AG04450 (cell line): ENCODE measurements at regions not wholly inside any gene's neighbourhood (a gene's known extent, or its start where the extent isn't known, plus 50 kb on each side); places are given as distances from the start of the nearest gene placed in this dataset.

Source experiments
- CTCF ChIA-PET: fragments of 300-600, 350-600 bp; formaldehyde crosslinking; extraction: SDS; loops from one replicate; lab custom pipeline; 2022; ENCODE audit warnings: antibody characterized with exemption, inconsistent platforms; lab: Charles Lee
- POLR2A ChIA-PET: fragments of 350-600 bp; formaldehyde crosslinking; extraction: SDS; loops from one replicate; lab custom pipeline; 2021; ENCODE audit warnings: antibody characterized with exemption, inconsistent platforms; lab: Yijun Ruan, JAX
- DNase-seq: peaks from one replicate; pipeline ENCODE4 v3.0.0-alpha.2; 2011; ENCODE audit warnings: low read depth, low spot score
- H3K27ac ChIP-seq: one replicate; pipeline ENCODE4 v1.5.1; 2012; ENCODE audit warnings: low read depth, low read length, control low read depth
- H3K27me3 ChIP-seq: one replicate; pipeline ENCODE4 v1.6.0; 2012; ENCODE audit warnings: low read length; ENCODE audit not compliant: control insufficient read depth, insufficient read depth
- H3K4me3 ChIP-seq: 2 replicates; pipeline ENCODE4 v1.5.1; 2011; ENCODE audit warnings: mild to moderate bottlenecking, low read depth, low read length, control low read depth
- H3K9me3 ChIP-seq: 2 replicates; pipeline ENCODE4 v1.5.1; 2012; ENCODE audit warnings: low read length; ENCODE audit not compliant: control insufficient read depth, insufficient read depth
- TF ChIP-seq, protein P1 (sequence below): IDR thresholded peaks from 2 replicates; pipeline ENCODE4 v1.5.1; 2011; ENCODE audit warnings: low read depth, low read length, control low read depth, inconsistent platforms

DNA sequence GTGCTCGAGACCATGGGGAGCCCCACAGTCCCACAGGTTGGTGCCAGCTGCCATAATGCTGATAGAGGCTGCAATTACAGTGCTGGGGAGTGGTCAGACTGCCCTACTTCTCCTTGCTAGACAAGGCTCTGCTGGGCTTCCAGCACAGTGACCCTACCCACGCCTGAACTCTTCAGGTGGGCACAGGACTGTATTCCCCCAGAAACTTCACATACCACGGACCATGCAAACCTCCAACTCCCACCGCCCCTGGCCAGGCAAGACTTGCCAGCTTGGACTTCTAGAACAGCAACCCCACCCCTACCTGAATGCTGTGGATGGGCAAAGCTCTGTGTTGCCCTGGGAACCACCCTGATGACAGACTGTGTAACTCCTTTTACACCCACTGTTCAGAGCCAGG, 885.3 kb downstream of the SI start:
- Histone ChIP-seq H3K27me3 (no peaks in the 10 kb centered on the region), H3K9me3 (peaks cover 10% of the 10 kb centered on the region; the same call in 1 of the 2 replicates), H3K4me3 (no peak overlapping the region), H3K27ac (no peak overlapping the region)
- TF ChIP-seq, protein P1, sequence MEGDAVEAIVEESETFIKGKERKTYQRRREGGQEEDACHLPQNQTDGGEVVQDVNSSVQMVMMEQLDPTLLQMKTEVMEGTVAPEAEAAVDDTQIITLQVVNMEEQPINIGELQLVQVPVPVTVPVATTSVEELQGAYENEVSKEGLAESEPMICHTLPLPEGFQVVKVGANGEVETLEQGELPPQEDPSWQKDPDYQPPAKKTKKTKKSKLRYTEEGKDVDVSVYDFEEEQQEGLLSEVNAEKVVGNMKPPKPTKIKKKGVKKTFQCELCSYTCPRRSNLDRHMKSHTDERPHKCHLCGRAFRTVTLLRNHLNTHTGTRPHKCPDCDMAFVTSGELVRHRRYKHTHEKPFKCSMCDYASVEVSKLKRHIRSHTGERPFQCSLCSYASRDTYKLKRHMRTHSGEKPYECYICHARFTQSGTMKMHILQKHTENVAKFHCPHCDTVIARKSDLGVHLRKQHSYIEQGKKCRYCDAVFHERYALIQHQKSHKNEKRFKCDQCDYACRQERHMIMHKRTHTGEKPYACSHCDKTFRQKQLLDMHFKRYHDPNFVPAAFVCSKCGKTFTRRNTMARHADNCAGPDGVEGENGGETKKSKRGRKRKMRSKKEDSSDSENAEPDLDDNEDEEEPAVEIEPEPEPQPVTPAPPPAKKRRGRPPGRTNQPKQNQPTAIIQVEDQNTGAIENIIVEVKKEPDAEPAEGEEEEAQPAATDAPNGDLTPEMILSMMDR: no peak
- CTCF ChIA-PET: no interaction called here
- DNase-seq: no peak
- POLR2A ChIA-PET: no interaction called here

DNA sequence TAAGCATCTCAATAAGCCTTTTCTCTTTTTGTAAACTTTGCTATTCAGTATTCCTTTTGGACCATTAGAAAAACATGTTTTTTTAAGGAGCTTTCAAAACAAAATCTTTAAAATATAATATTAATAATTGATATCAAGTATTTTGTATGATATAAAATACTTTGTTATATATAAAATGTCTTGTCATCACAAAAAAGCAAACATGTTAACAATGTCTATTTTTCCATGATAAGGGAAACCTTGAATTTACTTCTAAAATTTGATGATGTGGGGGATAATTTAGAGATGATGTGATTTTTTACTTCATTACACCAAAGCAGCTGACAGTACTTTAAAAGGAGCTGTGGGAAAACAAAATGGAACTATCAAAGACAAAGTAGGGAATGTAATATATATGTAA, 887.7 kb downstream of the SI start:
- Histone ChIP-seq H3K27me3 (no peaks in the 10 kb centered on the region), H3K9me3 (peaks cover 10% of the 10 kb centered on the region; the same call in 1 of the 2 replicates), H3K27ac (no peak overlapping the region), H3K4me3 (no peak overlapping the region)
- TF ChIP-seq, protein P1: no peak
- CTCF ChIA-PET: no interaction called here
- no peak for DNase-seq
- POLR2A ChIA-PET: no interaction called here

DNA sequence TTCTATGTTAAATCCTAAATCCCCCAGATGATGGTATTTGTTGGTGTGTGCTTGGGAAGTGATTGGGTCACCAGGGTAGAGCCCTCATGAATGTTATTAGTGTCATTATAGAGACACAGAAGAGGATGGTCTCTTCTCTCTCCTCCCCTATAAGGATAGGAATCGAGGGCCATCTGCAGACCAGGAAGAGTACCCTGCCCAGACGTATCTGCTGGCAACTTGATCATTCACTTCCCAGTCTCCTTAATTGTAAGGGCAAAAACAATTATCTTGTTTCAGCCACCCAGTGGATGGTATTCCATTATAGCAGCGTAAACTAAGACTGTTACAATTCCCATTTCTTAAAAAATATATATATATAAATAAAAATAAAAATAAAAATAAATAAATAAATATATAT, 892.2 kb downstream of the SI start:
- peaks cover 15% of the 10 kb centered on the region; the same call in 1 of the 2 replicates for H3K9me3 ChIP-seq
- H3K4me3 ChIP-seq: no peak overlapping the region
- CTCF ChIA-PET: no interaction called here
- no peak overlapping the region for H3K27ac ChIP-seq
- no peaks in the 10 kb centered on the region for H3K27me3 ChIP-seq
- DNase-seq: no peak
- POLR2A ChIA-PET: no interaction called here
- TF ChIP-seq, protein P1: no peak

DNA sequence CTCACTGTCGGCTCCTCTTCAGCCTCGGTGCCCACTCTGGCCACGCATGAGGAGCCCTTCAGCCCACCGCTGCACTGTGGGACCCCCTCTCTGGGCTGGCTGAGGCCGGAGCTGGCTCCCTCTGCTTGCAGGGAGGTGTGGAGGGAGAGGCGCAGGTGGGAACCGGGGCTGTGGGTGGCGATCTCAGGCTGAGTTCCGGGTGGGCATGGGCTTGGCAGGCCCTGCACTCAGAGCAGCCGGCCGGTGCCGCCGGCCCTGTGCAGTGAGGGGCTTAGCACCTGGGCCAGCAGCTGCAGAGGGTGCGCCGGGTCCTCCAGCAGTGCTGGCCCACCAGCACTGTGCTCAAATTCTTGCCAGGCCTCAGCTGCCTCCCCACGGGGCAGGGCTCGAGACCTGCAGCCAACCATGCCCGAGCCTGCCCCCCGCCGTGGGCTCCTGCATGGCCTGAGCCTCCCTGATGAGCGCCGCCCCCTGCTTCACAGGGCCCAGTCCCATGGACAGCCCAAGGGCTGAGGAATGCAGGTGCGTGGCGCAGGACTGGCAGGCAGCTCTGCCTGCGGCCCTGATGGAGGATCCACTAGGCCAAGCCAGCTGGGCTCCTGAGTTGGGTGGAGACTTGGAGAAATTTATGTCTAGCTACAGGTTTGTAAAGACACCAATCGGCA, 899.1 kb downstream of the SI start:
- no peak for DNase-seq
- TF ChIP-seq, protein P1: no peak
- Histone ChIP-seq H3K4me3 (no peak overlapping the region), H3K27me3 (no peaks in the 10 kb centered on the region), H3K9me3 (peaks cover 24% of the 10 kb centered on the region), H3K27ac (no peak overlapping the region)
- ChIA-PET POLR2A (no interaction called here), CTCF (no interaction called here)

DNA sequence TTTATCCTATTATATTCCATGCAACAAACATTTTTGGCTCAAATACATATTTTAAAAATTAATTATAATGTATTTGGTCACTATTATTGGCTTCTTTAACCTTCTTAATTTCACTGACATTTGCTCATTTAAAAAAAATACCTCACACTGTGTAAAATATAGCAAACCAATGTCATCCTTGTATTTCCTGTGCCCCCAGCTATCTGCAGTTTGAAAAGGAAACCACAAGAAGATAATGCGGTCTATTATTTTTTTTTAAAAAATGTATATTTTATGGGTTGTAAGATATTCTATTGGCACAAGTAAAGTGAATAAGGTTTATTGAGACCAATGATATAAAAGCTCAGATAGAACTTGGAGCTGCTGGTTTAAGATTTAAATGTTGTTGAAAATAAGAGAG, 904.2 kb downstream of the SI start:
- peaks cover 3% of the 10 kb centered on the region for H3K9me3 ChIP-seq
- H3K4me3 ChIP-seq: no peak overlapping the region
- POLR2A ChIA-PET: no interaction called here
- CTCF ChIA-PET: no interaction called here
- no peaks in the 10 kb centered on the region for H3K27me3 ChIP-seq
- TF ChIP-seq, protein P1: no peak
- DNase-seq: no peak
- no peak overlapping the region for H3K27ac ChIP-seq
